Fibroblast of skin of scalp (primary cell): ENCODE measurements at regions not wholly inside any gene's neighbourhood (a gene's known extent, or its start where the extent isn't known, plus 50 kb on each side); places are given as distances from the start of the nearest gene placed in this dataset.
"Not testable (repeated sequence)": the region's sequence is repeated elsewhere in the genome, so short reads cannot be mapped to it uniquely, and the experiment has no call there.

Experiments used
- DNase-seq: peaks from one replicate; pipeline ENCODE4 v3.0.0-alpha.2; 2013

DNA sequence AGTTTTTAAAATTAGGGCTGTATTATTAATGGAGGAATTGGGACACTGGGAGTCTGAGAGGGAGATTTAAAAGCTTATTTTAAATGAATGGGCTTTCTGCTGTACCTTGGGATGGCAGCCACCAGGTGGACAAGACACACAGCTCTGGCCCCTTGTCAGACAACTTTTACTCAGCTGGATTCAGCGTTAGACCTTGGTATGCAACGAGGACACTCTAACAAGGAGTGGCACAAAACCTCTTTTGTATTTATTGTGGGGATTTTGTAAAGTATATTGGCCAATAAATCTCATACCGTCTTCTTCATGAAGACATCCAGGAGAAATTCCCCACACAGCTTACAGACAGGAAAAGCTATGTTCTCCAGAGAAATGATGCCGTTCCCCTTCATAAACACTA is 105.7 kb downstream of the LCA5 start:
- DNase-seq: no peak

GRCh38 chr6:79430913-79431536 is 106.2 kb downstream of the LCA5 start:
- no peak for DNase-seq

DNA sequence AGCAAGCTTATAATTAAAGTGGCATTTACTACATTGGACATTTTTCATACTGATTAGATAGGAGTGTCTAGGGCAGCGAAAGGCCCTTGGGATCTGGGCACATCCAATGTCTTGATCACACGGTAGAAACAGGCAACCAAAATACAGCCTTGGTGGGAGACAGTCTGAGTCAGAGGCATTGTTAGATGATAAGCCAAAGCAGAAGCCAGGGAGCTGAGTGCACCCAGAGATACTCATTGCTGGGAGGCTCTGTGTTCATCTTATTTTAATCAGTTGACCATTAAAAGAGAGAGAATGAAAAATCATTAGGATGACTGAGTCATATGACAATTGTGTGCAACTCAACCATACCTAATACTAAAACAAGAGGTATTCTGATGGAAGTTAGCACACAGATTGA is 109.5 kb downstream of the LCA5 start:
- DNase-seq: no peak

GRCh38 chr6:79426625-79427278 is 110.5 kb downstream of the LCA5 start:
- no peak for DNase-seq

DNA sequence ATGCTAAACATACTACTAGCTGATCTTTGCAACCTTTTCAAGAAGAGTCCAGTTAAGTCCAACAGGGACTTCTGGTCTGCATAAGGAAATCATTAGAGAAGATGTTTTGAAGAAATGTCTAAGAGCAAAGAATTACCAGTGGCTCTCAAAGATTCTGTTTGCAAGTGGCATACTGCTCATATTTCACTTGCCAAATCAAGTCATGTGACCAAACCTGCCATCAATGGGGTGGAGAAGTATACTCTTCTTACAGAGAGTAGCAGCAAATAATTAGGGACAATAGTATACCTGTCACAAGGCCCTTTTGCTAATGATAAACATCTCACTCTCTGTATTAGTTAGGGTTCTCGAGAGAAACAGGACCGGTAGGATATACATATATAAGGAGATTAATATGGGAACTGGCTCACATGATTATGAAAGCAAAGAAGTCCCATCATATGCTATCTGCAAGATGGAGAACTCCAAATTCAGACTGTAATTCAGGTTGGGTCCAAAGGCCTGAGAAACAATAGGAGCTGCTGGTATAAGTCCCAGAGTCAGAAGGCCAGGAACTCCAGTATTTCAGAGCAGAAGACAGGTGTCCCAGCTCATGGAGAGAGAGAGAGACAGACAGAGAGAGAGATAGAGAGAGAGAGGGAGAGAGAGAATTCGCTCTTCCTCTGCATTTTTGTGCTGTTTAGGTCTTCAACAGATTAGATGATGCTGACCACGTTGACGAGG is 111.5 kb downstream of the LCA5 start:
- no peak for DNase-seq

- DNase-seq: no peak
Observed at GRCh38 chr6:79423216-79423615, 114.0 kb downstream of the LCA5 start.

DNA sequence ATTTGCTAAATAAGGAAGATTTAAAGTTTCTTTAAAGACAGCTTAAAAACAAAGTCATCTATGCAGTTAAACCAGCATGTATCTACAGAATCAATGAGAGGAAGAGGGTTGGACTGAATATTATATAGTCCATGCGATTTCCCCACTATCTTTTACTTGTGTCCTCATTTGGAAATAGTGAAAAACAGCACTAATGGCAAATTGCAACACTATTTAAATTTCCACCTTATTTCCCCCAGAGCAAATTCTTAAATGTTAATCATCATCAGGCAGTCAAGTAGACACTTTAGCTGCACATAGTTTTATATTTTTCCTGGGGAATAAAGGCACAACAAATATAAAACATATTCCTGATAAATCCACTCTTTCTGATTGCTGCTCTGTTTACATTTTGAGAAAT is 114.6 kb downstream of the LCA5 start:
- DNase-seq: no peak

DNA sequence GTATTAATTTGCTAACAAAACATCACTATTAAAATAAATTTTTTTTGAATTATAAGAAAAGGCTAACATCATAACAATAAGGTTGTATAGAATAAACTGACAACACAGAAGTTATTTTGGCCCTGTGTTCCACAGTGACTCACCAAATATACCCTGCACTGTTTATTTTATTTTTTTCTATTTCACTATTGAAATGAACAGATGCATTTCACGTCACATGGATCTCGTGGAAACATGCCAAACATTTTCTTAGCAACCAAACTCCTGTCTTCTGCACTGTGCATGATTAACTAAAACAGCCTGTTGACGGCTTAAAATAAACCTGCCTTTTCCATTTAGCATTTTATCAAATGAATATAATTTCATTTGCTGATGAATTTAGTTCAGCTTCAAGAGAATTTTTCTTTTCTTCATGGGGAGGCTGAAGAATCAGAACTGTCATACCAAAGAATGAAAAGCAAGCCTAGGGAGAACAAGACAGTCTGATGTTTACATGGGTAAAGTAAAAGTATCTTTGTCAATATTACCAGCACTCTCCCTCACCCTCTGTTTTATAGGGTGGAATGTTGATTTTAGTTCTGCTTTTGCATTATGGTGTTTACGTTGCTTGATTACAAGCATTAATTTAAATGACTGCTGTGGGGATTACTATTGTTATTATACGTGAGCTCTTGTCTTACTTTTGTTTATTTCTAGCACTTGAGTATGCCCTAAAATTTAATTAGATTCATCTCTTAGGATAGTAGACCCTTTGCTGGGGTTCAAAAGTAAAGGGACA is 115.3 kb downstream of the LCA5 start:
- DNase-seq: peak; percentile 90

- DNase-seq: peak; percentile 66
Observed at GRCh38 chr6:79421001-79421411, 116.2 kb downstream of the LCA5 start.

DNA sequence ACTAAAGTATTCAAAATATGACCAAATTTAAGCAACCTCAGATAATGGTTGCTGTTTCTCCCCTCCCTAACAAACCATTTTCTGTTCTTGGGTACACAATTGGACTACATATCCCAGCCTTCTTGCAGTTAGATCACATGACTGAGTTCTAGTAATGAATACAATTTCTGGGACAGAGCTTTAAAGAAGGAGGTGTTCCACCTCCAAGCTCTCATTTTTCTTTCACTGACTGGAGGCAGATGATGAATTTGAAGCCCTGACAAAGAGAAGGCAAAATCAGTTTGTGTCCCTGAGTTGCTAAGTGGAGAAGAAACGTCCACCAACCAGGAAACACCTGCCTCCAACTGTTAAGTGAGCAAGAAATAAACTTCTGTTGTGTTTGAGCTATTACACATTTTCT is 117.2 kb downstream of the LCA5 start:
- DNase-seq: no peak

DNA sequence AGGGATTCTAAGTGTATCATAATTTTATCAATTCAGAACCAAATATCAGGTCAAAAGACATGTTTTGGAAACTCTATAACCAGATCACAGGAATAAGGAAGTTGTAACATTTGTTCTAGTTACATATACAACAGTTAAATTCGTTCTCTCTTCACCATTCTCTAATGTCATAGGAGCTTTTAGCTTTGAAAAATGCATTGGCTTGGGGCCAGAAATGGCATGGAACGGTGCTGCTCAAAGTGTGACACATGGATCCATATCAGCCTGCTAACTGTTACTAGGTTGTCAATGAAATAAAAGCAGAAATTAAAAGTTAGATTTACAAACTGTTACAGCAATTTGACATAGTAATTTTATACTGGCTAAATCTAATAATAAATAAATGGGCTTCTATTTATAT is 120.3 kb downstream of the LCA5 start:
- no peak for DNase-seq

DNA sequence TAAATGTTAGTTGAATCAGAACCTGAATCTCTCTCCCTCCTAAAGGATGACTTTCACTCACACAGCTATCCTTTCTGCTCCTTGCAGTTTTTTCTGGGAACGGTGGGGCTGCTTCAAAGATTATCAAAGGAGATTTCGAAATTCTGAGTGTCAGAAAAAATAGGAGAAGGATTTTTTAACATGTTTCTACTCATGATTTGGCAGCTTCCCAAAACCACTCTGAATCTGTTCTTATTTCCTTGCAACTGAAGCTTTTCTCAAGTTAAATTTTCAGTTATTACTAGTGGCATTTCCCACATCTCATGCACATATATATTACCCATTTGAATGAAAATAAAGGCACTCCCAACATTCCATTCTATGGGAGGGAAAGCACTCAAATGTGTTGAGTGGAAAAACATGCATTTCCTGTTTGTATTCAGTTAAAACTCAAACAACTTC is 123.6 kb downstream of the LCA5 start:
- DNase-seq: peak; percentile 81

- no peak for DNase-seq
Observed at GRCh38 chr6:79410806-79411205, 126.4 kb downstream of the LCA5 start.

DNA sequence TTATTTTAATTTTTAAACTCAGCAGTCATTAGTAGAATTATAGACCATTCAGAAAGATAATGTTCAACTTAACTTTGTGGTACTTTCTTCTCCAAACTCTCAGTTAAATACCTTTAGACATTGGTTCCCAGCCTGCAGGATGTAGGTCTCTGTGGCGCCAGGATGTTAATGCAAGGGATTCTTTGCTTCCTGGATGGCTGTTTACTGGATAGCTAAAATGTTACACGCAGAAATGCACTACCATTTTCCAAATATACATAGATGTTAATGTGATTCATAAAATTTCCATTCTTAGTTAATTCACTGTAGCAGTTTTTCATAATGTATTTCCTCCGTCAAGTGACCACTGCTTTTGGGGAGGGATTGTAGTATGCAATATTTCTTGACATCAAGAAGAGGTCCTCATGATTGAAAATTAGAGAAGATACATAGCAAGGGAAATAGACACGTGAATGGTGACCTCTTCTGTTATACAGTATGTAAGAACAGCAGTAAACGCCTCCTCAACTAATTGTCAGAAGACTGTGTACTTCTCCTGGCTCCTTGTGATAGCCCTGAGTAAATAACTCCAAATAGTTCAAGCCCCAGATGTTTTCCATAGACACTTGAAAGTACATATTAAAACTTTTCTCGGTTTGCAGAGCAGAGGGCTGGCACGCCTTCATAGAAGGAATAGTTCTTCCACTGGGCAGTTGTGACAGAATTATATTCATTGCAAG is 128.8 kb downstream of the LCA5 start:
- no peak for DNase-seq

DNA sequence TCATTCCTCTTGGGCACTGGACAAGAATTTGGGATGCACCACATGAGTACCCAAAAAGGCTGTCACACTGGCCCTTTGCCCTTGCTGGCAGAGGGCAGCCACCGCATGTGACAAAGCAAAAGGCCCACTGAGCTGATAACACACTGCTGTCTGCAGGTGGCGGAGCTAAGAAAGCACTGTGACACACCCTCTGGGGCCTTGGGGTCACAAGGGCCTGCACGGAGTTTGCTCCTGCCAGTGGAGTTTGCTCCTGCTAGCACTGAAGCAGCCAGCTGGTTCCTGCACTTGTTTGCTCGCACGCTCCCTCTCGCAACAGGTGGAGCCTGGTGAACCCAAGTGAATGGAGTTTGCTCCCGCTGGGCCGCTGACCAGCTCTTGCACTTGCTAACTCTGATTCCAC is 132.6 kb downstream of the LCA5 start:
- no peak for DNase-seq

DNA sequence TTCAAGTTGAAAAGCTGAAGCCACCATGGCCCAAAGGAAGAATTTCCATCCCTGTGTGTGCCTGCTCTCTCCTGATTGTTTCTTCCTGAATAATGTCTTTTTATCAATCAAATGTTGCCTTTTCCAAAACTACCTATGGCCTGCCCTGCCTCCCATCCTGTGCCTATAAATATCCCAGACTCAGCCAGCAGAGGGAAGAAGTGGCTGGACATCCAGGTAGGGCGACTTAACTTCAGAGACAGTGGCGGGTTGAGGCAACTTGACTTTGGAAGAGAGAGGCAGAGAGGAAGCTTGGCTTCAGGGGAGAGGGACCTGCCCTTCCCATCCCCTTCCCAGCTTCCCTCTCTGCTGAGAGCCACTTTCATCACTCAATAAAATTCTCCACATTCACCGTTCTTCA is 133.0 kb downstream of the LCA5 start:
- DNase-seq: no peak

GRCh38 chr6:79403563-79403962 is 133.7 kb downstream of the LCA5 start:
- no peak for DNase-seq

DNA sequence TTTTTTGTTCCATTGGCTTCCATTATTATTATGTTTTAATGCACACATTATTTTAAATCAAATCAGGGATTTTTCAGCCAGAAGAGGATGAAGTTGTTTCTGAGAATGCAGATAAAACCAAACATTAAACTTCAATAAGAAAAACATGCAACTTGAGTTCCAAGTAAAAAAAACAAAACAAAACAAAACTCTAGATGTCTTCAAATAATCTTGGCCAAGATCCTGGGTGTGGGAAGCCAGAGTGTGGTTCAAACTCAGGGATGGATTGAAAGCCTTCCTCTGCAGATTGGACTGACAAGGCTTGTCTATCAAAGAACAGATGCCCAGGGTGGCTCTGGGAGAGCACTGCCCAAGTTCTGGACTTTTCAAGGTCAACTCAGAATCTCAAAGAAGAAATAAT is 134.1 kb downstream of the LCA5 start:
- no peak for DNase-seq

- DNase-seq: no peak
Observed at GRCh38 chr6:79399499-79399898, 137.7 kb downstream of the LCA5 start.

DNA sequence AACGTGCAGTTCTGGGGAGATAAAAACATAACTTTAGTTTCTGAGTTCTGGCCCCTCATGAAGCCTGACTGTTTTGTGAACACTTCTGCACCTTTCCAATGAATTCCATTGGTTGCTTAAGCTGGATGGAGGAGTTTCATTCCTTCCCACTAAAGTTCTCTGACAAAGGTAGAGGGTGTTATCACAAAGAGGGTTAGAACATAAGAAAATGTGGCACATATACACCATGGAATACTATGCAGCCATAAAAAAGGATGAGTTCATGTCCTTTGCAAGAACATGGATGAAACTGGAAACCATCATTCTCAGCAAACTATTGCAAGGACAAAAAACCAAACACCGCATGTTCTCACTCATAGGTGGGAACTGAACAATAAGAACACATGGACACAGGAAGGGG is 138.6 kb downstream of the LCA5 start:
- DNase-seq: not testable (repeated sequence)

GRCh38 chr6:79396625-79397024 is 140.6 kb downstream of the LCA5 start:
- DNase-seq: no peak

DNA sequence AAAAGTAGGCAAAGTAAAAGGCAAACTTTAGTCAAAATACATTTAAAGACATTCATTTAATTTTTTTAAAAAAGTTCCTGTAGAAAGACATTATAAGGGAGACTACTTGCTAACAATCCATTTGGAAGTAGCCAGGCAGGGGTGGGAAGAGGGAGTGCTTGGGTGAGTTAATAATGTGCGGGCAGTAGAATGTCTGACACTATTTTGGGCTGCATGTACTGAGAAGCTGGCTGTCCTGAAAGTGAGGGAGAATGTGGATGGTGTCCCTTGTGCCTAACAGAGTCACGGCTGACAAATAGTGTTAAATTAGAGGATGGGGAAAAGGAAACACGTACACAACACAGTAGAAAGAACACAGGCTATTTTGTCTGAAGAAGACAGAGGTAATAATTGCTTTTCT is 142.5 kb downstream of the LCA5 start:
- no peak for DNase-seq

GRCh38 chr6:79392094-79392493 is 145.1 kb downstream of the LCA5 start:
- no peak for DNase-seq
